GM19328 (cell line): ENCODE measurements at regions not wholly inside any gene's neighbourhood (a gene's known extent, or its start where the extent isn't known, plus 50 kb on each side); places are given as distances from the start of the nearest gene placed in this dataset.
"Not testable (repeated sequence)": the region's sequence is repeated elsewhere in the genome, so short reads cannot be mapped to it uniquely, and the experiment has no call there.

ENCODE experiments used
- ATAC-seq: cut with Tn5 transposase; IDR thresholded peaks from one replicate; pipeline ENCODE4 v1.9.1; 2021; ENCODE audit warnings: mild to moderate bottlenecking, moderate library complexity; ENCODE audit not compliant: unreplicated experiment

- not testable (repeated sequence) for ATAC-seq
These were observed 191.8 kb downstream of the KLRB1 start for GRCh38 chr12:9415898-9416297.

- ATAC-seq: not testable (repeated sequence)
These were observed 193.9 kb downstream of the KLRB1 start for GRCh38 chr12:9413862-9414261.

DNA sequence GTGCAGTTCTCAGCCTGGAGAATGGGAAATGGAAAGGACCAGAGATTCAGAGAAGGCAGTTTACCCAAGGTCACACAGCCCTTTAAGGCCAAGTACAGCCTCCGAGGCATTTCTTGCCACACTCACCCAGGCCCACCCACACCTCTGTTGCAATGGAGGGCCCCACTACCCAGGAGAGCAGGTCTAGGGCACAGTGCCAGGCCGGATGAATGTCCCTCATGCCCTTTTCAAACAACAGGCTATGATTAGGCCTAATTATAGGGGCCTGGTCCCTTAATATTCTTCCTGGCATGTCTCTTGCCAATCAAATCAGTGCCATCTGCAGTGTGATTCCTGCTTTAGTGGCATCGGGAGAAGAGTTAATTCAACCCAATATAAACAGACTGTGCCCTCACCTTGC is 195.3 kb downstream of the KLRB1 start:
- not testable (repeated sequence) for ATAC-seq

DNA sequence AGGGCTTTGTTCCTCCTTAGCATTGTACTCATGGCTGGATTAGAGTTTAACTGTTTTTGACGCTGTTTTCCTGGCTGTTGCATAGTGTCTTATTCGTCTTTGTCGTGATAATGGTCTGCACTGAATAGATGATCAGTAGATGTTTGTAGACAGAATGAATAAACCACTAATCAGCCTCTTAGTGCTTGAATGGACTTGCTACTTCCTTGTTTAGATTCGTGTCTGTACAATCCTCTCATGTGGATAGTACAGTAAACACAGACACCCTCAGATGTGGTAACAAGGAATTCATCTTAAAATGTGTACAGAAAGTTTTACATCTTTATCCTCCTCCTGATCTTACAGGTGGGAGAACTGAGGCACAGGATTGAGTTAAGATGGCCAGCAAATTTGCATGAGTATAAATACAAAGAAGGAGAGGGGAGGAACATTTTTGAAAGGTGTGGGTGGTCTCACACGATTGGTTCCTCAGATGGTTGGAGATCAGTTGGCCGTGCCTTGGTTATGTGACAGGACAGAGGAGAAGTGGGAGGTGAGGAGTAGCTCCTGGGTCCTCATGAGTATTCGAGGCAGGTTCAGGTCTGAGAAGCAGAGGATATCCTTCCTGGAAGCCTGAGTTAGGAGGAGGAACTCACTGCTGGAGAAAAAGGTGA is 196.0 kb downstream of the KLRB1 start:
- peak; percentile 54 for ATAC-seq

GRCh38 chr12:9407425-9407748 is 199.2 kb upstream of the PZP start:
- ATAC-seq: not testable (repeated sequence)

- no peak for ATAC-seq
These were observed 198.6 kb upstream of the PZP start for GRCh38 chr12:9406564-9407424.

DNA sequence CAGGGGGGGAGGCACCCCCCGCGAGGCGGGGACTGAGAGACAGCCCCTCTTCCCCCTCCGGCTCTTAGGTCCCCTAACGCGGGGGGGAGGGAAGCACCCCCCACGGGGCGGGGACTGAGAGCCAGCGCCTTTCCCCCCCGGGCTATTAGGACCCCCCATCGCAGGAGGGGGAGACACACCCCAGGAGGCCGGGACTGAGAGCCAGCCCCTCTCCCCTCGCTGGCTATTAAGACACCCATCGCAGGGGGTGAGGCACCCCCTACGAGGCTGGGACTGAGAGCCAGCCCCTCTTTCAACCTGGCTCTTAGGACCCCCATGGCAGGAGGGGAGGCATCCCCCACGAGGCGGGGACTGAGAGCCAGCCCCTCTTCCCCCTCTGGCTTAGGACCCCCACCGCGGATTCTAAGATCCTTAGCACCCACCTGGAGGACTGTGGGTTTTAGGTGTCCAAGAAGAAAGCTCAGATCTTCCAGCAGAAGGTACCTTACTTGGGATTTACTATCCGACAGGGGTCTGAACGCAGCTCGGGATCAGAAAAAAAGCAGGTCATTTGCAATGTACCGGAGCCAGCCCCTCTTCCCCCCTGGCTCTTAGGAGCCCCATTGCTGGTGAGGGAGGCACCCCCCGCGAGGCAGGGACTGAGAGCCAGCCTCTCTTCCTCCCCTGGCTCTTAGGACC is 197.8 kb upstream of the PZP start:
- ATAC-seq: no peak

GRCh38 chr12:9404469-9405260 is 196.5 kb upstream of the PZP start:
- ATAC-seq: no peak

DNA sequence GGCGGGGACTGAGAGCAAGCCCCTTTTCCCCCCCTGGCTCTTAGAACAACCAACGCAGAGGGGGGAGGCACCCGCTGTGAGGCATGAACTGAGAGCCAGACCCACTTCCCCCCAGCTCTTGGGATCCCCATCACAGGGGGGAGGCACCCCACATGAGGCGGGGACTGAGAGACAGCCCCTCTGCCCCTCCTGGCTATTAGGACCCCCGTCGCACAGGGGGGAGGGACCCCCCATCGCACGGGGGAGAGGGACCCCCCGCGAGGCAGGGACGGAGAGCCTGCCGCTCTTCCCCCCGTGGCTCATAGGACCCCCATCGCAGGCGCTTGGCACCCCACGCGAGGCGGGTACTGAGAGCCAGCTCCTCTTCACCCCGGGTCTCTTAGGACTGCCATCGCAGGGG is 195.8 kb upstream of the PZP start:
- ATAC-seq: no peak

- ATAC-seq: not testable (repeated sequence)
These were observed 194.3 kb upstream of the PZP start for GRCh38 chr12:9402432-9403040.

- ATAC-seq: not testable (repeated sequence)
These were observed 188.2 kb upstream of the PZP start for GRCh38 chr12:9396367-9396766.

GRCh38 chr12:9395220-9395619 is 187.0 kb upstream of the PZP start:
- not testable (repeated sequence) for ATAC-seq

DNA sequence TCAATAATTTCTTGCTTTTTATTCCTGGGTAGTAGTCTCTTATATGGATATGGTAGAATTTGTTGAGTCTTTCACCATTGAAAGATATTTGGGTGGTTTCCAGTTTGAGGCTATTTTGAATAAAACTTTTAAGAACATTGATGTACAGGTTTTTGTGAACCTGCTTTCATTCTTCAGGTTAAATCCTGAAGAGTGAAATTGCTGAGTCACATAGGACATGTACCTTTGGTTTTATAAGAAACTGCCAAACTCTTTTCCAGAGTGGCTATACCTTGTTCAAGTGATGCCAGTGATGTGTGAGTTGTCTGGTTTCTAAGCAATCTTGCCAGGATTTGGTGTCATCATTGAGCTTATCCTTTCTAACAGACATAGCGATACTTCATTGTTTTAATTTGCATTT is 184.6 kb upstream of the PZP start:
- no peak for ATAC-seq

DNA sequence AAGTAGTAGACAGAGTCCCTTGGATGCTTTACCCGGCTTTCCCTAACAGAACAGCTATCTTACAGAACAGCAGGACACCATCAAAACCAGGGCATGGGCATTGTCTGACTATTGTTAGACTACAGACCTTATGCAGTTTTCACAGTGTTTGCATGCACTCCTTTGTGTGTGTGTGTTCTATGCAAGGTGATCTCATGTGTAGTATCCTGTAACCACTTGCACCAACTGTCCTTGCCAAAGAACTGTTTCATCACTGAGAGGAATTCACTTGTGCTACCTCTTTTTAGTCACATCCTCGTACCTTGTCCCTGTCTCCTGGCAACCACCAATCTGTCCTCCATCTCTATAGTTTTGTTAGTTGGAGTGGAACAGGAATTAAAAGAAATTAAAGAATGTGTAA is 183.6 kb upstream of the PZP start:
- no peak for ATAC-seq

- no peak for ATAC-seq
These were observed 182.6 kb upstream of the PZP start for GRCh38 chr12:9390761-9391160.

GRCh38 chr12:9389796-9390195 is 181.6 kb upstream of the PZP start:
- ATAC-seq: no peak

GRCh38 chr12:9388379-9388778 is 180.2 kb upstream of the PZP start:
- ATAC-seq: no peak

DNA sequence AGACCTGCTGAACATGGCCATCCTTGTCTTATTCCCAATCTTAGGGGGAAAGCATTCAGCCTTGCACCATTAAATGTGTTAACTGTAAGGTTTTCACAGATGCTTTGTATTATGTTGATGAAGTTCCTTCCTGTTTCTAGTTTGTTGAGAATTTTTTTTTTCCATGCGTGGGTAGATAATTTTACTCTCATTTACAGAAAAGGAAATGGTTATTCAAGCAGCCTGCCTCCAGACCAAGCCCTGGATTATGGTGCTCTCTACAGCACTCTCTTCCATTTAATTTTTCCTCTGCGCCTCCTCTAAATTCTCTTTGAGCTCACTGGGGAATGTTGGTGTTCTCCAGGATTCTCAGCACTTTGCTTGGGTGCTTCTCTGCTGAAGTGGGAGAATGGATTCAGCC is 179.3 kb upstream of the PZP start:
- no peak for ATAC-seq

GRCh38 chr12:9383585-9383984 is 175.4 kb upstream of the PZP start:
- ATAC-seq: no peak

DNA sequence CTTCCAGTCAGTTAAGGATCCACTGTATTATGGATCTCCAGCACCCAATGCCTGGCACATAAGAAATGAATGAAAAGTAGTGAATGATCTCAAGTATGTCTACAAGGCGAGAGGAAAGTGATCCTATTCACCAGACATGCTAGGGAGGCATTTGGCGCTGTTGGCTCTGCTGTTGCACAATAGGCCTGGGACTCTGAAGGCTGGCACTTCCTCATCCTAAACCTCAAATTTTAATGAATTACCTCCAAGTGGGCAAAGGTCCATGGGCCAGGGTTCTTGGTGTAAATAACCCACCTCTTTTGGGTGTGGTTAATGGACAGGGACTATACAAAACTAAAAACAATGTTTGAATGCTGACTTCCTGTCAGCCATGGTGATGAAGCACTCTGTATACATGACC is 173.4 kb upstream of the PZP start:
- ATAC-seq: no peak

- ATAC-seq: no peak
These were observed 172.5 kb upstream of the PZP start for GRCh38 chr12:9380650-9381049.
